Ectodermal cell (in vitro differentiated cells): ENCODE measurements at regions not wholly inside any gene's neighbourhood (a gene's known extent, or its start where the extent isn't known, plus 50 kb on each side); places are given as distances from the start of the nearest gene placed in this dataset.
"Not testable (repeated sequence)": the region's sequence is repeated elsewhere in the genome, so short reads cannot be mapped to it uniquely, and the experiment has no call there.

ENCODE experiments used
- H3K27ac ChIP-seq: 2 replicates; pipeline ENCODE4 v1.7.0; 2013; ENCODE audit warnings: mild to moderate bottlenecking, low read depth, low read length; ENCODE audit not compliant: insufficient read depth, poor library complexity, severe bottlenecking
- H3K27me3 ChIP-seq: 2 replicates; pipeline ENCODE4 v1.7.0; 2013; ENCODE audit warnings: mild to moderate bottlenecking, low read length; ENCODE audit not compliant: insufficient read depth, control insufficient read depth, poor library complexity, severe bottlenecking
- H3K36me3 ChIP-seq: one replicate; pipeline ENCODE4 v1.7.0; 2013; ENCODE audit warnings: low read length; ENCODE audit not compliant: control insufficient read depth, insufficient read depth
- H3K4me1 ChIP-seq: one replicate; pipeline ENCODE4 v1.7.0; 2013; ENCODE audit warnings: low read length; ENCODE audit not compliant: control insufficient read depth, insufficient read depth
- H3K4me3 ChIP-seq: 2 replicates; pipeline ENCODE4 v1.7.0; 2013; ENCODE audit warnings: low read depth, low read length, control low read depth; ENCODE audit not compliant: insufficient read depth
- H3K9me3 ChIP-seq: 2 replicates; pipeline ENCODE4 v1.7.0; 2013; ENCODE audit warnings: mild to moderate bottlenecking, low read length, moderate library complexity; ENCODE audit not compliant: control insufficient read depth
- WGBS, 2 experiments: methylation state at CpG; one replicate each; pipeline ENCODE4 v1.1.7; 2013; ENCODE audit warnings: missing lambda C conversion rate in 2 of 2; 5-methylcytosine and 5-hydroxymethylcytosine counted together

GRCh38 chr1:104197516-104197915 lies 447.8 kb downstream of the AMY1C start:
- no peak overlapping the region for H3K27ac ChIP-seq
- 100% methylated on average over 1 of the region's 1 CpG for WGBS, 2 experiments
- no peaks in the 10 kb centered on the region for H3K9me3 ChIP-seq
- H3K36me3 ChIP-seq, result no peaks in the 10 kb centered on the region
- H3K4me3 ChIP-seq, result no peak overlapping the region
- no peaks in the 10 kb centered on the region for H3K27me3 ChIP-seq
- H3K4me1 ChIP-seq, result no peaks in the 10 kb centered on the region

GRCh38 chr1:104212239-104212638 lies 462.5 kb downstream of the AMY1C start:
- no peaks in the 10 kb centered on the region for H3K9me3 ChIP-seq
- 91 to 100% methylated on average over 1 of the region's 1 CpG for WGBS, 2 experiments

GRCh38 chr1:104217395-104217986 lies 467.8 kb downstream of the AMY1C start:
- not testable (repeated sequence) for H3K27me3 ChIP-seq, H3K4me1 ChIP-seq, H3K27ac ChIP-seq, H3K36me3 ChIP-seq, H3K4me3 ChIP-seq, H3K9me3 ChIP-seq
- WGBS, 2 experiments, result 92 to 94% methylated on average over 27 to 28 of the region's 28 CpGs

More at GRCh38 chr1:104212239-104212638, 462.5 kb downstream of the AMY1C start:
- Histone ChIP-seq H3K4me3 (no peak overlapping the region), H3K36me3 (no peaks in the 10 kb centered on the region), H3K4me1 (no peaks in the 10 kb centered on the region), H3K27ac (no peak overlapping the region), H3K27me3 (no peaks in the 10 kb centered on the region)

GRCh38 chr1:104229860-104230259 lies 480.2 kb downstream of the AMY1C start:
- no peak overlapping the region for H3K27ac ChIP-seq
- no peaks in the 10 kb centered on the region for H3K36me3 ChIP-seq
- H3K4me1 ChIP-seq, result no peaks in the 10 kb centered on the region
- no peaks in the 10 kb centered on the region for H3K9me3 ChIP-seq
- no peak overlapping the region for H3K4me3 ChIP-seq
- H3K27me3 ChIP-seq, result no peaks in the 10 kb centered on the region
- WGBS, 2 experiments, result 88 to 97% methylated on average over 2 of the region's 3 CpGs

GRCh38 chr1:104231676-104232075 lies 482.0 kb downstream of the AMY1C start:
- Histone ChIP-seq H3K4me1 (no peaks in the 10 kb centered on the region), H3K27me3 (no peaks in the 10 kb centered on the region), H3K27ac (no peak overlapping the region), H3K9me3 (no peaks in the 10 kb centered on the region), H3K36me3 (no peaks in the 10 kb centered on the region), H3K4me3 (no peak overlapping the region)
- 94 to 97% methylated on average over 4 of the region's 4 CpGs for WGBS, 2 experiments

- Histone ChIP-seq H3K4me3 (no peak overlapping the region), H3K27me3 (no peaks in the 10 kb centered on the region), H3K4me1 (no peaks in the 10 kb centered on the region), H3K27ac (no peak overlapping the region), H3K9me3 (no peaks in the 10 kb centered on the region), H3K36me3 (no peaks in the 10 kb centered on the region)
- 66 to 80% methylated on average over 3 of the region's 3 CpGs for WGBS, 2 experiments
These were observed 485.4 kb downstream of the AMY1C start for GRCh38 chr1:104235141-104235540.

- Histone ChIP-seq H3K4me3 (no peak overlapping the region), H3K9me3 (no peaks in the 10 kb centered on the region), H3K27me3 (no peaks in the 10 kb centered on the region), H3K36me3 (no peaks in the 10 kb centered on the region), H3K27ac (no peak overlapping the region), H3K4me1 (no peaks in the 10 kb centered on the region)
- whole genome bisulfite sequencing, 2 experiments, result 30 to 46% methylated on average over 1 of the region's 2 CpGs
These were observed 489.3 kb downstream of the AMY1C start for GRCh38 chr1:104238991-104239390.

GRCh38 chr1:104248385-104248784 lies 498.7 kb downstream of the AMY1C start:
- Histone ChIP-seq H3K27me3 (no peaks in the 10 kb centered on the region), H3K4me1 (no peaks in the 10 kb centered on the region), H3K9me3 (no peaks in the 10 kb centered on the region), H3K4me3 (no peak overlapping the region), H3K27ac (no peak overlapping the region), H3K36me3 (no peaks in the 10 kb centered on the region)
- WGBS, 2 experiments, result no CpG with 5 or more reads among the region's 4 CpGs

- Histone ChIP-seq H3K4me1 (no peaks in the 10 kb centered on the region), H3K36me3 (no peaks in the 10 kb centered on the region), H3K4me3 (no peak overlapping the region), H3K27me3 (no peaks in the 10 kb centered on the region), H3K27ac (no peak overlapping the region), H3K9me3 (no peaks in the 10 kb centered on the region)
- WGBS, 2 experiments, result no CpG with 5 or more reads among the region's 1 CpG
These were observed 509.8 kb downstream of the AMY1C start for GRCh38 chr1:104259481-104259880.

GRCh38 chr1:104263110-104263509 lies 513.4 kb downstream of the AMY1C start:
- H3K36me3 ChIP-seq, H3K27ac ChIP-seq, H3K9me3 ChIP-seq, H3K27me3 ChIP-seq, H3K4me3 ChIP-seq, H3K4me1 ChIP-seq: not testable (repeated sequence)
- 89 to 93% methylated on average over 11 to 13 of the region's 14 CpGs for WGBS, 2 experiments

GRCh38 chr1:104264521-104264920 lies 514.8 kb downstream of the AMY1C start:
- WGBS, 2 experiments, result 84 to 100% methylated on average over 1 to 2 of the region's 2 CpGs
- Histone ChIP-seq H3K9me3 (no peaks in the 10 kb centered on the region), H3K4me3 (no peak overlapping the region), H3K36me3 (no peaks in the 10 kb centered on the region), H3K27ac (no peak overlapping the region), H3K4me1 (no peaks in the 10 kb centered on the region), H3K27me3 (no peaks in the 10 kb centered on the region)
